IMR-90 (cell line): ENCODE measurements at regions not wholly inside any gene's neighbourhood (a gene's known extent, or its start where the extent isn't known, plus 50 kb on each side); places are given as distances from the start of the nearest gene placed in this dataset.

Experiments used
- ATAC-seq: fragments of 200-7000 bp; cut with Tn5 transposase; 2 replicates; pipeline ENCODE4 v1.9.1; 2020; ENCODE audit warnings: low read depth, mild to moderate bottlenecking, moderate library complexity
- BruUV-seq: library from RNA; stranded (reverse); fragments of 400-500 nt; replicated peaks from 2 replicates; lab custom pipeline; 2021; lab: Mats Ljungman, UMichigan
- CTCF ChIA-PET: fragments of 300-600 bp; formaldehyde crosslinking; extraction: SDS; loops from one replicate; lab custom pipeline; 2021; ENCODE audit warnings: antibody characterized with exemption; lab: Yijun Ruan, JAX
- POLR2A ChIA-PET: fragments of 300-600 bp; sonication (Branson Sonifier 250); formaldehyde crosslinking; loops from one replicate; lab custom pipeline; 2022; ENCODE audit warnings: antibody characterized with exemption; ENCODE audit not compliant: unreplicated experiment; lab: Charles Lee
- DNase-seq: peaks from one replicate; pipeline ENCODE4 v3.0.0; 2013
- H2AFZ ChIP-seq: replicated peaks from 2 replicates; pipeline ENCODE3; 2013; ENCODE audit warnings: low read length, mild to moderate bottlenecking; ENCODE audit not compliant: poor library complexity
- H2AK5ac ChIP-seq: 2 replicates; pipeline ENCODE4 v1.6.1; 2013; ENCODE audit warnings: low read depth, low read length, inconsistent platforms
- H2AK9ac ChIP-seq: replicated peaks from 2 replicates; pipeline ENCODE3; 2013; ENCODE audit warnings: mild to moderate bottlenecking, low read depth, low read length, moderate library complexity; ENCODE audit not compliant: poor library complexity
- H2BK120ac ChIP-seq: 2 replicates; pipeline ENCODE4 v1.6.1; 2013; ENCODE audit warnings: low read depth, low read length, inconsistent platforms
- H2BK15ac ChIP-seq: 3 replicates; pipeline ENCODE4 v1.6.1; 2013; ENCODE audit warnings: low read depth, low read length, inconsistent platforms
- H2BK20ac ChIP-seq: 2 replicates; pipeline ENCODE4 v1.6.1; 2013; ENCODE audit warnings: low read depth, mild to moderate bottlenecking, inconsistent platforms, low read length, moderate library complexity
- H2BK5ac ChIP-seq: 2 replicates; pipeline ENCODE4 v1.6.1; 2013; ENCODE audit warnings: mild to moderate bottlenecking, low read depth, low read length, inconsistent platforms; ENCODE audit not compliant: poor library complexity, severe bottlenecking
- H3K14ac ChIP-seq: replicated peaks from 2 replicates; pipeline ENCODE4 v1.6.1; 2013; ENCODE audit warnings: low read depth, low read length, inconsistent platforms
- H3K18ac ChIP-seq: 2 replicates; pipeline ENCODE4 v1.6.1; 2013; ENCODE audit warnings: low read depth, low read length, control low read depth
- H3K23ac ChIP-seq: 2 replicates; pipeline ENCODE4 v1.6.1; 2013; ENCODE audit warnings: low read depth, low read length, inconsistent platforms
- H3K27ac ChIP-seq: 2 replicates; pipeline ENCODE4 v1.5.1; 2013; ENCODE audit warnings: mild to moderate bottlenecking, control low read depth, low read length; ENCODE audit not compliant: insufficient read depth
- H3K27me3 ChIP-seq: 2 replicates; pipeline ENCODE4 v1.6.1; 2013; ENCODE audit warnings: low read length; ENCODE audit not compliant: control insufficient read depth, insufficient read depth
- H3K36me3 ChIP-seq: 2 replicates; pipeline ENCODE4 v1.6.1; 2013; ENCODE audit warnings: low read length, mixed read lengths; ENCODE audit not compliant: control insufficient read depth, insufficient read depth
- H3K4ac ChIP-seq: 2 replicates; pipeline ENCODE4 v1.6.1; 2013; ENCODE audit warnings: low read depth, low read length, inconsistent platforms
- H3K4me1 ChIP-seq: 2 replicates; pipeline ENCODE4 v1.6.1; 2013; ENCODE audit warnings: low read length, mixed read lengths; ENCODE audit not compliant: control insufficient read depth, insufficient read depth
- H3K4me2 ChIP-seq: 2 replicates; pipeline ENCODE4 v1.6.1; 2013; ENCODE audit warnings: low read depth, mild to moderate bottlenecking, control low read depth, low read length, moderate library complexity
- H3K4me3 ChIP-seq: 2 replicates; pipeline ENCODE4 v1.5.1; 2013; ENCODE audit warnings: low read depth, mild to moderate bottlenecking, control low read depth, low read length, moderate library complexity; ENCODE audit not compliant: insufficient read depth
- H3K56ac ChIP-seq: 2 replicates; pipeline ENCODE4 v1.6.1; 2013; ENCODE audit warnings: low read length, inconsistent platforms; ENCODE audit not compliant: insufficient read depth; ENCODE audit errors: extremely low read depth
- H3K79me1 ChIP-seq, 2 experiments: 2 replicates each; pipeline ENCODE4 v1.6.1; 2013; ENCODE audit warnings: low read length in 2 of 2, inconsistent platforms in 1 of 2, low read depth in 1 of 2
- H3K9ac ChIP-seq: 2 replicates; pipeline ENCODE4 v1.6.1; 2013; ENCODE audit warnings: low read depth, low read length, control low read depth
- H3K9me1 ChIP-seq: 2 replicates; pipeline ENCODE4 v1.6.1; 2013; ENCODE audit warnings: low read length, inconsistent platforms; ENCODE audit not compliant: insufficient read depth
- H3K9me3 ChIP-seq: 2 replicates; pipeline ENCODE4 v1.6.1; 2013; ENCODE audit warnings: low read length; ENCODE audit not compliant: control insufficient read depth, insufficient read depth
- H4K20me1 ChIP-seq: 2 replicates; pipeline ENCODE4 v1.6.1; 2013; ENCODE audit warnings: low read length, inconsistent platforms; ENCODE audit not compliant: insufficient read depth
- H4K5ac ChIP-seq: 2 replicates; pipeline ENCODE4 v1.6.1; 2013; ENCODE audit warnings: mild to moderate bottlenecking, low read depth, low read length, control low read depth
- H4K8ac ChIP-seq, 2 experiments: 2 replicates each; pipeline ENCODE4 v1.6.1; 2013; ENCODE audit warnings: low read depth in 2 of 2, low read length in 2 of 2, control low read depth in 1 of 2, inconsistent platforms in 1 of 2
- H4K91ac ChIP-seq: 2 replicates; pipeline ENCODE4 v1.6.1; 2013; ENCODE audit warnings: low read depth, low read length, inconsistent platforms; ENCODE audit not compliant: insufficient read depth
- FOS ChIP-seq: fragments of 150-350 bp; IDR thresholded peaks from 2 replicates; pipeline ENCODE4 v1.6.1; 2016; ENCODE audit warnings: low read depth, low read length
- MAFK ChIP-seq: IDR thresholded peaks from 2 replicates; pipeline ENCODE4 v1.6.1; 2012; ENCODE audit warnings: low read depth, low read length, improper control_type of control experiment
- WGBS, 2 experiments: methylation state at CpG; one replicate each; pipeline versions ENCODE4 v1.1.5 to v1.1.7; 2013; ENCODE audit warnings: missing lambda C conversion rate in 2 of 2; ENCODE audit not compliant: insufficient read length in 1 of 2; ENCODE audit errors: extremely low coverage in 2 of 2; 5-methylcytosine and 5-hydroxymethylcytosine counted together
- dilution Hi-C: fragments of 300-500 bp; cut with HindIII; formaldehyde crosslinking; loops from one replicate; pipeline ENCODE4 v1.14.3; 2018; ENCODE audit warnings: low sequenced_read_pairs; ENCODE audit not compliant: unreplicated experiment
- in situ Hi-C: fragments of 300-500 bp; cut with MboI; formaldehyde crosslinking; loops from 3 replicates; pipeline ENCODE4 v1.14.3; 2019; ENCODE audit warnings: low sequenced_read_pairs, inconsistent platforms, mixed read lengths
- intact Hi-C: fragments of 100-400 bp; cut with micrococcal nuclease; formaldehyde crosslinking; loops from 2 replicates; pipeline ENCODE4 v1.10.0; 2022

GRCh38 chr10:91010952-91011351, 90.1 kb upstream of the ANKRD1 start:
- WGBS, 2 experiments = no CpG with 5 or more reads among the region's 3 CpGs
- H3K4me2 ChIP-seq = no peak overlapping the region
- ChIA-PET CTCF (no interaction called here), POLR2A (no interaction called here)
- H3K9me1 ChIP-seq = no peaks in the 10 kb centered on the region; the same call in 1 of the 2 replicates
- H4K5ac ChIP-seq = no peak overlapping the region
- no peak overlapping the region for H2BK20ac ChIP-seq
- no peak overlapping the region for H2AK5ac ChIP-seq
- H4K8ac ChIP-seq = no peak overlapping the region
- in situ Hi-C loops = no loop called here
- H3K79me1 ChIP-seq = no peaks in the 10 kb centered on the region
- no peak overlapping the region for H2AK9ac ChIP-seq
- no peak overlapping the region for H3K4me3 ChIP-seq
- H3K56ac ChIP-seq = no peak overlapping the region
- H3K27me3 ChIP-seq = no peaks in the 10 kb centered on the region; the same call in 1 of the 2 replicates
- H3K27ac ChIP-seq = no peak overlapping the region
- no peak overlapping the region for H2BK15ac ChIP-seq
- no peaks in the 10 kb centered on the region for H3K4me1 ChIP-seq
- no peak overlapping the region for H4K91ac ChIP-seq
- DNase-seq (peak; percentile 10), ATAC-seq (no peak)
- dilution Hi-C loops = no loop called here
- intact Hi-C loops = loop anchor here (5.0 kb wide), 1 partner anchor 241 kb away; no protein-coding TSS in a partner anchor
- no peaks in the 10 kb centered on the region for H4K20me1 ChIP-seq
- TF ChIP-seq FOS = no peak
- TF ChIP-seq MAFK = peak; percentile 57
- no peak overlapping the region for H3K4ac ChIP-seq
- H2BK120ac ChIP-seq = no peak overlapping the region
- no peak overlapping the region for H3K18ac ChIP-seq
- H3K14ac ChIP-seq = no peak overlapping the region
- no TSS peak for BruUV-seq
- H3K36me3 ChIP-seq = no peaks in the 10 kb centered on the region
- peaks cover 2% of the 10 kb centered on the region; the same call in 1 of the 2 replicates for H3K9me3 ChIP-seq
- H3K9ac ChIP-seq = no peak overlapping the region
- H2BK5ac ChIP-seq = no peak overlapping the region
- no peak overlapping the region for H3K23ac ChIP-seq
- no peak overlapping the region for H2AFZ ChIP-seq
